ENCODE measurements at regions not wholly inside any gene's neighbourhood (a gene's known extent, or its start where the extent isn't known, plus 50 kb on each side); places are given as distances from the start of the nearest gene placed in this dataset.

- Mint-ChIP-seq H3K4me1 (no peaks in the 10 kb centered on the region), H3K27ac (no peak overlapping the region), H3K9me3 (ENCODE audit: low read depth) (peaks cover 8% of the 10 kb centered on the region), H3K4me3 (no peak overlapping the region), H3K27me3 (no peaks in the 10 kb centered on the region), H3K36me3 (no peaks in the 10 kb centered on the region)
- no peak for DNase-seq
- CTCF ChIA-PET: no interaction called here
- ATAC-seq: no peak
Measured at GRCh38 chr6:81241126-81242041, 511.1 kb downstream of the TENT5A start.

GRCh38 chr6:81238390-81238789 lies 514.1 kb downstream of the TENT5A start:
- no peaks in the 10 kb centered on the region for H3K4me1 Mint-ChIP-seq
- H3K27me3 Mint-ChIP-seq: no peaks in the 10 kb centered on the region

GRCh38 chr6:81237226-81237625 lies 515.3 kb downstream of the TENT5A start:
- DNase-seq (no peak), ATAC-seq (no peak)
- no peaks in the 10 kb centered on the region for H3K9me3 Mint-ChIP-seq (ENCODE audit: low read depth)
- CTCF ChIA-PET: no interaction called here
- no peaks in the 10 kb centered on the region for H3K27me3 Mint-ChIP-seq
- H3K36me3 Mint-ChIP-seq: no peaks in the 10 kb centered on the region
- no peak overlapping the region for H3K4me3 Mint-ChIP-seq
- no peak overlapping the region for H3K27ac Mint-ChIP-seq
- H3K4me1 Mint-ChIP-seq: no peaks in the 10 kb centered on the region

More at GRCh38 chr6:81238390-81238789, 514.1 kb downstream of the TENT5A start:
- CTCF ChIA-PET: no interaction called here
- Mint-ChIP-seq H3K4me3 (no peak overlapping the region), H3K9me3 (ENCODE audit: low read depth) (peaks cover 3% of the 10 kb centered on the region), H3K27ac (no peak overlapping the region), H3K36me3 (no peaks in the 10 kb centered on the region)
- ATAC-seq (no peak), DNase-seq (no peak)

- CTCF ChIA-PET: no interaction called here
- H3K27me3 Mint-ChIP-seq: no peaks in the 10 kb centered on the region
- ATAC-seq (no peak), DNase-seq (no peak)
- H3K27ac Mint-ChIP-seq: no peak overlapping the region
- H3K4me1 Mint-ChIP-seq: no peaks in the 10 kb centered on the region
- no peak overlapping the region for H3K4me3 Mint-ChIP-seq
- H3K9me3 Mint-ChIP-seq (ENCODE audit: low read depth): no peaks in the 10 kb centered on the region
- H3K36me3 Mint-ChIP-seq: no peaks in the 10 kb centered on the region
Measured at GRCh38 chr6:81235512-81235911, 517.0 kb downstream of the TENT5A start.

- no peaks in the 10 kb centered on the region for H3K27me3 Mint-ChIP-seq
- no peaks in the 10 kb centered on the region for H3K36me3 Mint-ChIP-seq
- no peaks in the 10 kb centered on the region for H3K9me3 Mint-ChIP-seq (ENCODE audit: low read depth)
- no peak overlapping the region for H3K4me3 Mint-ChIP-seq
- CTCF ChIA-PET: interaction anchor here (0.6 kb wide), 1 partner anchor 260 kb away, joined by 3 read pairs; no protein-coding TSS in a partner anchor
- no peak overlapping the region for H3K27ac Mint-ChIP-seq
- ATAC-seq (no peak), DNase-seq (no peak)
- no peaks in the 10 kb centered on the region for H3K4me1 Mint-ChIP-seq
Measured at GRCh38 chr6:81233990-81234389, 518.5 kb downstream of the TENT5A start.

- H3K36me3 Mint-ChIP-seq: no peaks in the 10 kb centered on the region
- CTCF ChIA-PET: no interaction called here
Measured at GRCh38 chr6:81228912-81229555, 523.4 kb downstream of the TENT5A start.

GRCh38 chr6:81226957-81227356 lies 525.5 kb downstream of the TENT5A start:
- H3K4me3 Mint-ChIP-seq: no peak overlapping the region
- ATAC-seq: no peak
- no peaks in the 10 kb centered on the region for H3K27me3 Mint-ChIP-seq

More at GRCh38 chr6:81228912-81229555, 523.4 kb downstream of the TENT5A start:
- ATAC-seq: no peak
- Mint-ChIP-seq H3K4me1 (no peaks in the 10 kb centered on the region), H3K27ac (no peak overlapping the region), H3K9me3 (ENCODE audit: low read depth) (no peaks in the 10 kb centered on the region), H3K27me3 (no peaks in the 10 kb centered on the region), H3K4me3 (no peak overlapping the region)
- no peak for DNase-seq

GRCh38 chr6:81216668-81217067 lies 535.8 kb downstream of the TENT5A start:
- Mint-ChIP-seq H3K4me1 (no peaks in the 10 kb centered on the region), H3K36me3 (no peaks in the 10 kb centered on the region), H3K9me3 (ENCODE audit: low read depth) (peaks cover 4% of the 10 kb centered on the region), H3K4me3 (no peak overlapping the region), H3K27ac (no peak overlapping the region), H3K27me3 (no peaks in the 10 kb centered on the region)
- no peak for DNase-seq
- CTCF ChIA-PET: no interaction called here
- ATAC-seq: no peak

More at GRCh38 chr6:81226957-81227356, 525.5 kb downstream of the TENT5A start:
- Mint-ChIP-seq H3K4me1 (no peaks in the 10 kb centered on the region), H3K27ac (no peak overlapping the region), H3K36me3 (no peaks in the 10 kb centered on the region), H3K9me3 (ENCODE audit: low read depth) (peaks cover 5% of the 10 kb centered on the region)
- CTCF ChIA-PET: no interaction called here
- DNase-seq: no peak

- Mint-ChIP-seq H3K36me3 (no peaks in the 10 kb centered on the region), H3K27me3 (no peaks in the 10 kb centered on the region), H3K9me3 (ENCODE audit: low read depth) (peaks cover 4% of the 10 kb centered on the region), H3K4me3 (no peak overlapping the region), H3K27ac (no peak overlapping the region), H3K4me1 (no peaks in the 10 kb centered on the region)
- no peak for ATAC-seq
- CTCF ChIA-PET: no interaction called here
- no peak for DNase-seq
Measured at GRCh38 chr6:81215092-81215432, 537.4 kb downstream of the TENT5A start.

GRCh38 chr6:81214414-81215091 lies 537.9 kb downstream of the TENT5A start:
- no peak for ATAC-seq
- Mint-ChIP-seq H3K36me3 (no peaks in the 10 kb centered on the region), H3K4me3 (no peak overlapping the region), H3K27ac (no peak overlapping the region), H3K4me1 (no peaks in the 10 kb centered on the region), H3K27me3 (no peaks in the 10 kb centered on the region), H3K9me3 (ENCODE audit: low read depth) (peaks cover 4% of the 10 kb centered on the region)
- DNase-seq: no peak
- CTCF ChIA-PET: no interaction called here

GRCh38 chr6:81204731-81205130 lies 547.8 kb downstream of the TENT5A start:
- CTCF ChIA-PET: no interaction called here
- Mint-ChIP-seq H3K4me3 (no peak overlapping the region), H3K27ac (no peak overlapping the region), H3K27me3 (no peaks in the 10 kb centered on the region), H3K36me3 (no peaks in the 10 kb centered on the region), H3K4me1 (no peaks in the 10 kb centered on the region), H3K9me3 (ENCODE audit: low read depth) (peaks cover 2% of the 10 kb centered on the region)
- ATAC-seq: no peak
- DNase-seq: no peak

- ATAC-seq: no peak
- no peak for DNase-seq
- H3K4me1 Mint-ChIP-seq: no peaks in the 10 kb centered on the region
- no peaks in the 10 kb centered on the region for H3K36me3 Mint-ChIP-seq
- H3K27ac Mint-ChIP-seq: no peak overlapping the region
- H3K4me3 Mint-ChIP-seq: no peak overlapping the region
- H3K9me3 Mint-ChIP-seq (ENCODE audit: low read depth): peaks cover 5% of the 10 kb centered on the region
- H3K27me3 Mint-ChIP-seq: no peaks in the 10 kb centered on the region
- CTCF ChIA-PET: no interaction called here
Measured at GRCh38 chr6:81194374-81194773, 558.1 kb downstream of the TENT5A start.

- Mint-ChIP-seq H3K36me3 (no peaks in the 10 kb centered on the region), H3K4me1 (no peaks in the 10 kb centered on the region), H3K9me3 (ENCODE audit: low read depth) (no peaks in the 10 kb centered on the region), H3K27me3 (no peaks in the 10 kb centered on the region), H3K4me3 (no peak overlapping the region), H3K27ac (no peak overlapping the region)
- ATAC-seq (no peak), DNase-seq (no peak)
- CTCF ChIA-PET: no interaction called here
Measured at GRCh38 chr6:81172056-81172740, 580.3 kb downstream of the TENT5A start.

Measured in activated CD8-positive, alpha-beta memory T cell treated with anti-CD3 and anti-CD28 coated beads, Interleukin-2, amount 10 ng/mL, durations not matched to agents 7 days and 5 days (primary cell).